ENCODE measurements at regions not wholly inside any gene's neighbourhood (a gene's known extent, or its start where the extent isn't known, plus 50 kb on each side); places are given as distances from the start of the nearest gene placed in this dataset.

DNA sequence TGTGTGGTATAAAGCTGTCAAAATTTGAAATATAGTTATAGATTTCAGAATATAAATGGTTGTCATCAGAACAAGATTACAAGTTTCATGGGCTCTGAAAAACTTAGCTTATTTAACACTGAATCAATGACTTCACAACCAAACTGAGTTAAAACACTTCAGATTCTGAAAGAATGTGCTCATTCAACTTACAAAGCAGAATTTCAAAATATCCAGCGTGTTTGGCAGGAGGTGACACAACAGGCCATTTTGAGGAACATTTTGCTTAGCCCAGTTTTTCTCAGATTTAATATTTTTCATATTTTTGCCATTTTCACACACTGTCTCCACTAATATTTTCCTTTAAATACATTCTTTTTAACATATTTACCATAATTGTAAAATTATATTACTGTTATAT is 781.1 kb downstream of the TUSC7 start:
- Histone ChIP-seq H3K36me3 (ENCODE audit: low read depth, low read length) (no peaks in the 10 kb centered on the region), H3K4me2 (ENCODE audit: low read length) (no peak overlapping the region), H4K20me1 (ENCODE audit: low read length) (no peaks in the 10 kb centered on the region), H3K4me3 (ENCODE audit: low read length) (no peak overlapping the region), H3F3A (ENCODE audit: low read length, unreplicated experiment) (no peaks in the 10 kb centered on the region), H3K9me3 (ENCODE audit: low read length) (peaks cover 18% of the 10 kb centered on the region), H3K27me3 (ENCODE audit: low read length) (no peaks in the 10 kb centered on the region), H3K9ac (ENCODE audit: low read length) (no peak overlapping the region), H2AFZ (ENCODE audit: low read length) (no peak overlapping the region), H3K9me2 (replicated peaks; ENCODE audit: low read length) (no peaks in the 10 kb centered on the region), H3K27ac (ENCODE audit: low read length) (no peak overlapping the region), H3K4me1 (ENCODE audit: insufficient read depth, low read length) (no peaks in the 10 kb centered on the region), H3K79me2 (ENCODE audit: low read length) (no peaks in the 10 kb centered on the region)
- no peak for DNase-seq
- TF ChIP-seq, protein P1, sequence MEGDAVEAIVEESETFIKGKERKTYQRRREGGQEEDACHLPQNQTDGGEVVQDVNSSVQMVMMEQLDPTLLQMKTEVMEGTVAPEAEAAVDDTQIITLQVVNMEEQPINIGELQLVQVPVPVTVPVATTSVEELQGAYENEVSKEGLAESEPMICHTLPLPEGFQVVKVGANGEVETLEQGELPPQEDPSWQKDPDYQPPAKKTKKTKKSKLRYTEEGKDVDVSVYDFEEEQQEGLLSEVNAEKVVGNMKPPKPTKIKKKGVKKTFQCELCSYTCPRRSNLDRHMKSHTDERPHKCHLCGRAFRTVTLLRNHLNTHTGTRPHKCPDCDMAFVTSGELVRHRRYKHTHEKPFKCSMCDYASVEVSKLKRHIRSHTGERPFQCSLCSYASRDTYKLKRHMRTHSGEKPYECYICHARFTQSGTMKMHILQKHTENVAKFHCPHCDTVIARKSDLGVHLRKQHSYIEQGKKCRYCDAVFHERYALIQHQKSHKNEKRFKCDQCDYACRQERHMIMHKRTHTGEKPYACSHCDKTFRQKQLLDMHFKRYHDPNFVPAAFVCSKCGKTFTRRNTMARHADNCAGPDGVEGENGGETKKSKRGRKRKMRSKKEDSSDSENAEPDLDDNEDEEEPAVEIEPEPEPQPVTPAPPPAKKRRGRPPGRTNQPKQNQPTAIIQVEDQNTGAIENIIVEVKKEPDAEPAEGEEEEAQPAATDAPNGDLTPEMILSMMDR (conservative IDR thresholded peaks at IDR 0.05; ENCODE audit: low read depth, low read length): no peak
- no peak for TF ChIP-seq EZH2 (IDR thresholded peaks at IDR 0.05; ENCODE audit: low read length, unreplicated experiment)
- TF ChIP-seq EZH2phosphoT487 (IDR thresholded peaks at IDR 0.05; ENCODE audit: borderline replicate concordance, low read length): no peak
- no TSS peak for BruUV-seq (replicated peaks)
- ATAC-seq: no peak
- ChIA-PET CTCF (no interaction called here), POLR2A (ENCODE audit: unreplicated experiment) (no interaction called here)
- intact Hi-C loops (cut with micrococcal nuclease): no loop called here

DNA sequence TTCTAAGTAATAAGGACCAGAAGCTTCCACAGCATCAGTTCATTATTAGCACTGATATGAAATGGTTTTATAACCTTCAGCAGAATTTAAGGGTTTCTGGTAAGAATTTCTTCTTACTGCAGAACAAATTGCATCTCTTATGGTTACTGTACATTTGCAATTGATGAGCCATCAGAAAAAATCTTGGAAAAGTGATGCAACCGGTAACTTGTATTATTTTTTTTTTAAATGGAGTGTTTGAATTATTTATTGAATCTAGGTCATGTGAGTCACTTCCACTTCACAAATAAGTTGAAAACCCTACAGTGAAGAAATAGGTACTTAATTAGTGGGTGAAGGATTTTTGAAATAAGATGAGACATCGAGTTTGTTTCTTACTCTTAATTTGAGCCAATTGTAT is 786.0 kb downstream of the TUSC7 start:
- Histone ChIP-seq H3K79me2 (ENCODE audit: low read length) (no peaks in the 10 kb centered on the region), H3K9ac (ENCODE audit: low read length) (no peak overlapping the region), H4K20me1 (ENCODE audit: low read length) (no peaks in the 10 kb centered on the region), H3F3A (ENCODE audit: low read length, unreplicated experiment) (no peaks in the 10 kb centered on the region), H3K27ac (ENCODE audit: low read length) (no peak overlapping the region), H3K4me3 (ENCODE audit: low read length) (no peak overlapping the region), H3K9me2 (replicated peaks; ENCODE audit: low read length) (no peaks in the 10 kb centered on the region), H3K9me3 (ENCODE audit: low read length) (peaks cover 28% of the 10 kb centered on the region), H3K4me1 (ENCODE audit: insufficient read depth, low read length) (no peaks in the 10 kb centered on the region), H3K4me2 (ENCODE audit: low read length) (no peak overlapping the region), H3K36me3 (ENCODE audit: low read depth, low read length) (no peaks in the 10 kb centered on the region), H3K27me3 (ENCODE audit: low read length) (no peaks in the 10 kb centered on the region), H2AFZ (ENCODE audit: low read length) (no peak overlapping the region)
- ChIA-PET CTCF (no interaction called here), POLR2A (ENCODE audit: unreplicated experiment) (no interaction called here)
- TF ChIP-seq EZH2 (IDR thresholded peaks at IDR 0.05; ENCODE audit: low read length, unreplicated experiment): no peak
- TF ChIP-seq, protein P1 (conservative IDR thresholded peaks at IDR 0.05; ENCODE audit: low read depth, low read length): no peak
- TF ChIP-seq EZH2phosphoT487 (IDR thresholded peaks at IDR 0.05; ENCODE audit: borderline replicate concordance, low read length): no peak
- no TSS peak for BruUV-seq (replicated peaks)
- intact Hi-C loops (cut with micrococcal nuclease): no loop called here
- no peak for DNase-seq
- ATAC-seq: no peak

DNA sequence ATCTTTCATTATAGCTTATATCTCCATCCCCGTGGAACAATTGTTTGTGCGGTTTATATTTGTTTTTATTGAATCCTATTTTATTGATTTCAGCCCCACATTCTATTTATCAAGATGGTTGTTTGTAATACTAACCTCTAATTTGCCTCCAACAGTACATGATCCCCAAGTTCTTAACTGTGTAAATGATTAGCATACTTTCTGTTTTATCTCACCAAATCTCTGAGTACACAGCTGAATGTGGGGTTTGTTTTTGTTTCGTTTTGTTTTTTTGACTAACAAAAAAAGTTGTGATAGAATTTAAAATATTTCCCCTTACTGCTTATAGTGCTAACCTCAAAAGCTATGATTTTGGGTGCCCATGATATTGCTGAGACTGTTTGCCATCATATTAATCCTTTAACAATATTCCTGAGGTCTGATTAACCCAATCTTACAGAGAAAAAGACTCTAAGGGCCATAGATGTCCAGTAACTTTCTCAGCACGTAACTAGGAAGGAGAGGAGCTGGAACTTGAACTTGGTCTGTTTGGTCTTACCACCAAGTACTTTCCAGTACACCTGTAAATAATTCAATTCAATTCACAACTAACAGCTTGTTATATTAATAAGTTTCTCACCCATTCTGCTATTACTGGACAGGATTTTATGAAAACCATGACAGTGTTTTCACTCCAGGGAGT is 789.8 kb downstream of the TUSC7 start:
- Histone ChIP-seq H3F3A (ENCODE audit: low read length, unreplicated experiment) (no peaks in the 10 kb centered on the region), H2AFZ (ENCODE audit: low read length) (no peak overlapping the region), H3K4me2 (ENCODE audit: low read length) (no peak overlapping the region), H3K9me3 (ENCODE audit: low read length) (peaks cover 30% of the 10 kb centered on the region), H3K9ac (ENCODE audit: low read length) (no peak overlapping the region), H3K79me2 (ENCODE audit: low read length) (no peaks in the 10 kb centered on the region), H3K36me3 (ENCODE audit: low read depth, low read length) (no peaks in the 10 kb centered on the region), H3K4me3 (ENCODE audit: low read length) (no peak overlapping the region), H3K4me1 (ENCODE audit: insufficient read depth, low read length) (no peaks in the 10 kb centered on the region), H3K27ac (ENCODE audit: low read length) (no peak overlapping the region), H3K27me3 (ENCODE audit: low read length) (no peaks in the 10 kb centered on the region), H4K20me1 (ENCODE audit: low read length) (no peaks in the 10 kb centered on the region), H3K9me2 (replicated peaks; ENCODE audit: low read length) (no peaks in the 10 kb centered on the region)
- intact Hi-C loops (cut with micrococcal nuclease): no loop called here
- no TSS peak for BruUV-seq (replicated peaks)
- CTCF ChIA-PET: no interaction called here
- DNase-seq (no peak), ATAC-seq (no peak)
- POLR2A ChIA-PET (ENCODE audit: unreplicated experiment): no interaction called here
- TF ChIP-seq, protein P1 (conservative IDR thresholded peaks at IDR 0.05; ENCODE audit: low read depth, low read length): no peak
- TF ChIP-seq EZH2 (IDR thresholded peaks at IDR 0.05; ENCODE audit: low read length, unreplicated experiment) (no peak), EZH2phosphoT487 (IDR thresholded peaks at IDR 0.05; ENCODE audit: borderline replicate concordance, low read length) (no peak)

All from PC-3 (cell line).